Endothelial cell of hepatic sinusoid (primary cell): ENCODE measurements at regions not wholly inside any gene's neighbourhood (a gene's known extent, or its start where the extent isn't known, plus 50 kb on each side); places are given as distances from the start of the nearest gene placed in this dataset.
"Not testable (repeated sequence)": the region's sequence is repeated elsewhere in the genome, so short reads cannot be mapped to it uniquely, and the experiment has no call there.

Experiments used
- in situ Hi-C: cut with HindIII; loops from 2 replicates; pipeline ENCODE4 v1.10.0; 2017; ENCODE audit warnings: low sequenced_read_pairs

- in situ Hi-C loops: no loop called here
Measured at GRCh38 chr20:6662309-6662708, 105.2 kb upstream of the BMP2 start.

DNA sequence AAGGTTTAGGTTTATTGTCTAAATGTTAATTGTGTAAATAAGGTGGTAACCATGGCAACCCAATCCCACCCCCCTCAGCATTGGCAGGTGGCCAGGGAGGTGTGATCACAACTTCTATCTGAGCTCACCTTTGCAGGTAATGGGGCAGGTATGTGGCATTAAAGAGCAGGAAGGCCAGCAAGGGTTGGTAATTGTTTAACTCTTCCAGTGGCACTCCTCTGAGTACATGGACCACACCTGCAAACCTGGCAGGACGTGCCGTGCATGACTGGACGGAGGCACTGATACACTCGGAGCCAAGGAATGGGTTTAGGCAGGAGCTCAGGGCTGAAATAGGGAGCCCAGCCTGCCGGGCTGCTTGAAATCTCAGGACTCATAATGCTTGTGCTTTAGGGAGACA lies 107.0 kb upstream of the BMP2 start:
- in situ Hi-C loops: no loop called here

DNA sequence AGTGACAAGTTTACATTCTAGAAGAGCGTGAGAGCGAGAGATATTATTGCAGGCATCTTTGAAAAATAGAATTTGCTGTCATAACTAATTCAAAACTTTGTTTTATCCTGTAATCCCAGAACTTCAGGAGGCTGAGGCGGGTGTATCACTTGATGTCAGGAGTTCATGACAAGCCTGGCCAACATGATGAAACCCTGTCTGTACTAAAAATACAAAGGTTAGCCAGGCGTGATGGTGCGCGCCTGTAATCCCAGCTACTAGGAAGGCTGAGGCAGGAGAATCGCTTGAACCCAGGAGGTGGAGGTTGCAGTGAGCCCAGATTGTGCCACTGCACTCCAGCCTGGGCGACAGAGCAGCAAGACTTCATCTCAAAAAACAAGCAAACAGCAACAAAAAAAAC lies 108.6 kb upstream of the BMP2 start:
- in situ Hi-C loops: not testable (repeated sequence)

- in situ Hi-C loops: no loop called here
Measured at GRCh38 chr20:6657904-6658303, 109.6 kb upstream of the BMP2 start.

- in situ Hi-C loops: no loop called here
Measured at GRCh38 chr20:6657111-6657510, 110.4 kb upstream of the BMP2 start.

DNA sequence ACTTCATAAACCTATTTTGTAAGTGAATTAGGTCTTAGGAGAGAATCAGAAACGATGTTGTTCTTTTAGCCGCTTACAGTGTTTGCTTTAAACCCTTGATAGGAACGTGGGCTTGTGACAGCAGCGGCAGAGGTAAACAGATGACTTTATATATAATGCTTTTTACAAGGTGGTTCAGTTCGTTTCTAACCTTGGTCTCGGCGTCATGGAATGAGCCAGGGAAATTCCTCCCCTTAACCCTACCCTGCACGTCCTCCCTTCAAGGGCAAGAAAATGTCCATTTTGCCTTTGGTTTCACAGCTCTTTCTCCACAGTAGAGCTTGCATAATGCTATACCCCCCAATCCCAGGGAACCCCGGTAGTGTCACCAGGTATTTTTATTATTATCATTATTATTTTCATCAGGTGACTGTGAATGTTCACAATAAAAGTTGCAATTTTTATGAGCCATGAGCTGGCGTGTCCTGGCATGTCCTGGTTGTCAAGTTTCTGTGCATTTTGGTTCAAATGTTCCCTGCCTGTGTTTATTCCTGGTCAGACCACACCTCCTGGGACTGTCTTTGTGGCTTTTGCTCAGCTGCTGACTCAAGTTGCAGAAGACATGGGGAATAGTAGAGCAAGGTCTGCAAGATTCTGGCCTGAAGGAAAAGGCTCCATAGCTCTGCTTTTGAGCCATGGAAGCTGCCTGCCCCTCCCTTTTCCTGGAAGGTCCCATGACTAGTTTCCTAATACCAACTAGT lies 112.8 kb upstream of the BMP2 start:
- in situ Hi-C loops: no loop called here

GRCh38 chr20:6651561-6651960 lies 115.9 kb upstream of the BMP2 start:
- in situ Hi-C loops: no loop called here

DNA sequence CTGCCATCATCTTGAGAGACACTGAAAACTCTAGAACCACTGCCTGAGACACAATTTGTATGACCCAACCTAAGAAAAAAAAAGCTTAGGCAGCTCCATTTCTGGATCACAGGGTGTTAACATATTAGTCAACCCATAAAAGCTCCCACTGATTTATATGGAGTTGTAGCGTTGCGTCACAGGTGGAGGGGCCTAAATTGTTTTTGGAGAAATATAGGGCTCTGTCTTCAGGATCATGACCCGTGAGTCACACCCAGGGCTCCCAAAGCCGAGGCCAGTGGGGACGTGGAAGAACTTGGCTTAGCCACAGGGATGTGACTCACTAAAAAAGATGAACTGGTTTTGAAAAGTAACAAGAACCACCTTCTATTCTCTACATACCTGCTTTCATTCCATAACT lies 116.5 kb upstream of the BMP2 start:
- in situ Hi-C loops: no loop called here

GRCh38 chr20:6646021-6646636 lies 121.4 kb upstream of the BMP2 start:
- in situ Hi-C loops: no loop called here

GRCh38 chr20:6644813-6645628 lies 122.5 kb upstream of the BMP2 start:
- in situ Hi-C loops: no loop called here

- in situ Hi-C loops: no loop called here
Measured at GRCh38 chr20:6641012-6641411, 126.5 kb upstream of the BMP2 start.

- in situ Hi-C loops: no loop called here
Measured at GRCh38 chr20:6637160-6637579, 130.3 kb upstream of the BMP2 start.

- in situ Hi-C loops: no loop called here
Measured at GRCh38 chr20:6636209-6637159, 131.0 kb upstream of the BMP2 start.

GRCh38 chr20:6635034-6635736 lies 132.3 kb upstream of the BMP2 start:
- in situ Hi-C loops: no loop called here

DNA sequence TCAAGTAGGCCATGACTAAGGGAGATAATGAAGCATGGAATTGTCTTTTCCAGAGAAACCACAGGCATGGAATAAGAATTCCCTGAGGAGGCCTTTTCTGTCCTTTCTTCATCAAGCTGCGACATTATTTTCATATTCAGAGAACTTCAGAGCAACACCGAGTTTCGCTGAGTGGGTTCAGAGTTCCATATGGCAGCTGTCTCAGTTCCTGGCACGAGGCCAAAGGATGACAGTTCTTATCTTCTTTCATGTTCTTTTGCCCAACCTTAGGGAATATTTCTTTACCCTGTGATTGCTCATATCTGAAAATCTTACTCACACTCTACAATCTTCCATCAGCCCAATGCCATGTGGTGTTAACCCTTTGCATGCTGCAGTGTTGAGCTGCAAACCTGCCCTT lies 135.3 kb upstream of the BMP2 start:
- in situ Hi-C loops: no loop called here

DNA sequence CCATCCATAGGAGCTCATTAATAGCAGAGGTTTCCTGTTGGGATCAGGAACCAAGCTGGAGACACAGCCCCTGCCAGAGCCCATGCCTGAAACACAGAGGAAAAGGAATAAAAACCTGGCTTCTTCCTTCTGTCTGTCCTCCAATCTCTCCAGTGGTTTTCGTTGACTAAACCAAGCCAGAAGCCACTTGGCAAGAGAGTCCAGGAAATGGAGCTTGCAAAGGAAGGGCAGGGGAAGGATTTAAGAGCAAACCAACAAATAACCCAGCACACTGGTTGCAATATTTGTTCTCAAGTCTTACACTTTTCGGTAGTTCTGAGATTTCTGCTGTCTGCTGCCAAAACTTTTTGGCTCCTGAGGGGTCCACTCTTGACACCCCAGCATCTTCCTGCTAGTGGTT lies 137.0 kb upstream of the BMP2 start:
- in situ Hi-C loops: no loop called here

GRCh38 chr20:6629564-6629963 lies 137.9 kb upstream of the BMP2 start:
- in situ Hi-C loops: no loop called here

- in situ Hi-C loops: no loop called here
Measured at GRCh38 chr20:6626805-6627204, 140.7 kb upstream of the BMP2 start.

DNA sequence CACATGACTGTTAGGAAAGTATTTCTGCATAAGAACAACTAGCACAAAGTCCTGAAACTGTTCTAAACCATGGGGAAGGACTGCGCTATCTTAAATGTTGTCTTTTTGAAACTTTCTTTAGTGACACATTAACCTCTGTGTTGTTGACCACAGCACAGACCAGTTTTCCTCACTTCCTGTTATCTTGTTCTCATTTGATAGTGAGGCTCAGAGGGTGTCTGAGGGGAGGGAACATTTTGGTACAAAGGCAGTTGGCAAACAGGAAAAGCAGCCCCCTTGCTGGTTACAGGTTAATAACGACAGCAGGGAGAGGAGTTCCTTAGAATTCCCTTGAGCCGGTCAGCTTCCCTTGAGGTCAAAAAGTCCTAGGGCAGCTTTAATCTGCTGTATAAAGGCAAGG lies 143.5 kb upstream of the BMP2 start:
- in situ Hi-C loops: no loop called here

GRCh38 chr20:6622041-6622440 lies 145.4 kb upstream of the BMP2 start:
- in situ Hi-C loops: no loop called here
